VCaP (cell line): ENCODE measurements at regions not wholly inside any gene's neighbourhood (a gene's known extent, or its start where the extent isn't known, plus 50 kb on each side); places are given as distances from the start of the nearest gene placed in this dataset.

Source experiments
- H3K27ac ChIP-seq: fragments of 450-650 bp; 2 replicates; pipeline ENCODE4 v1.5.1; 2017
- CTCF ChIP-seq: fragments of 450-650 bp; conservative IDR thresholded peaks from 2 replicates; pipeline ENCODE4 v1.5.1; 2017; ENCODE audit warnings: mild to moderate bottlenecking, moderate library complexity

- no peak for TF ChIP-seq CTCF
- no peak overlapping the region for H3K27ac ChIP-seq
Measured at GRCh38 chr3:135364676-135365075, 569.6 kb downstream of the EPHB1 start.

- no peak for TF ChIP-seq CTCF
- H3K27ac ChIP-seq: no peak overlapping the region
Measured at GRCh38 chr3:135366816-135367215, 571.8 kb downstream of the EPHB1 start.

GRCh38 chr3:135368316-135368715 lies 573.3 kb downstream of the EPHB1 start:
- no peak overlapping the region for H3K27ac ChIP-seq
- no peak for TF ChIP-seq CTCF

- TF ChIP-seq CTCF: no peak
- no peak overlapping the region for H3K27ac ChIP-seq
Measured at GRCh38 chr3:135368781-135369180, 573.7 kb downstream of the EPHB1 start.

GRCh38 chr3:135374571-135374970 lies 579.5 kb downstream of the EPHB1 start:
- no peak for TF ChIP-seq CTCF
- H3K27ac ChIP-seq: no peak overlapping the region

GRCh38 chr3:135382188-135382587 lies 583.3 kb upstream of the PPP2R3A start:
- no peak for TF ChIP-seq CTCF
- no peak overlapping the region for H3K27ac ChIP-seq

- TF ChIP-seq CTCF: no peak
- no peak overlapping the region for H3K27ac ChIP-seq
Measured at GRCh38 chr3:135382621-135383020, 582.9 kb upstream of the PPP2R3A start.

- TF ChIP-seq CTCF: no peak
- no peak overlapping the region for H3K27ac ChIP-seq
Measured at GRCh38 chr3:135383301-135383700, 582.2 kb upstream of the PPP2R3A start.
